ENCODE measurements at regions not wholly inside any gene's neighbourhood (a gene's known extent, or its start where the extent isn't known, plus 50 kb on each side); places are given as distances from the start of the nearest gene placed in this dataset.

DNA sequence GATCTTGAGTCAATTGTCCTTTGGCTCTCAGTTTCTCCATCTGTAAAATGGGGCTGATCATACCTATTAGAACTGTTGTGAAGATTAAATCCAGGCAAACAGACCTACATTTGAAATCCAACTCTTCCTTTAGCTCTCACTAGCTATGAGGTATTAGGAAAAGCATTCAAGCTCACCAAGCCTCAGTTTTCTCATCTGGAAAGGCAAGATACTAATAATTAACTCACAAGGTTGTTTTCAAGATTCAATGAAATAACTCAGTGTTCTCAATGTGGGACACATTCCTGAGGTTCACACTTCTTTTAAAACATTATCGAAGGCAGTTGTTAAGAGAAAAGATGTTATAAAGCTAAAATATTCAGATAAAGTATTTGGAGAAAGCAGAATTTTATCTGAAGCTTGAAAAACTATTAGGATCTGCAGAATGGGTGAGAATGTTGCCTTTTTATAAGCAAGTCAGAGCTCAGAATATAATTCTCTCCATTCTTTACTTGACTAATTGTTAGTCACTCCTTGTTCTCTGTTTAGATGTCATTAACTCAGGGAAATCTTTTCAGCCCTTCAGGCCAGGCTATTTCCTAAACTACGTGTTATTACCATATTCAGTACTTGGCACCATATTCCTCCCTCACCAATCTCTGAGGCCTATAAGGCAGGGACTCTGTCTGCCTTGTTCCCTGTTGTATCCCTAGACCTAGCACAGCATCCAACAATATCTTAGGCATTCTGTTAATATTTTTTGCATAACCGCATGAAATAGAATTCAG is 72.0 kb upstream of the VAV3 start:
- Histone ChIP-seq H3K27ac (ENCODE audit: low read depth, low read length) (no peak overlapping the region), H3K56ac (replicated peaks; ENCODE audit: insufficient read length, low read depth, low read length) (no peak overlapping the region), H3K79me1 (ENCODE audit: low read depth, low read length) (no peaks in the 10 kb centered on the region), H3K23ac (ENCODE audit: insufficient read length) (no peak overlapping the region), H3K79me2 (ENCODE audit: control insufficient read depth in 1 of 2, insufficient read depth in 2 of 2, low read length in 2 of 2) (no peaks in the 10 kb centered on the region), H2AFZ (ENCODE audit: low read length) (no peak overlapping the region), H3K4me3 (ENCODE audit: extremely low read depth in 1 of 4, insufficient read depth in 2 of 4, low read depth in 3 of 4, low read length in 4 of 4) (no peak overlapping the region), H3K14ac (ENCODE audit: insufficient read length) (no peak overlapping the region), H2BK20ac (ENCODE audit: low read length) (no peak overlapping the region), H3K4me1 (replicated peaks in 1 of 4; ENCODE audit: control insufficient read depth in 3 of 4, insufficient read depth in 4 of 4, low read length in 3 of 4) (peaks cover 0 to 4% (median 2%) of the 10 kb centered on the region in 4 experiments; a peak in 2 of 7 replicates), H2BK5ac (ENCODE audit: low read depth, low read length) (no peak overlapping the region), H4K5ac (ENCODE audit: insufficient read length, low read depth, low read length) (no peak overlapping the region), H2BK15ac (ENCODE audit: low read length) (no peak overlapping the region), H3K23me2 (ENCODE audit: low read depth, low read length) (no peaks in the 10 kb centered on the region; the same call in 1 of the 2 replicates), H4K8ac (ENCODE audit: extremely low read depth, insufficient read depth, low read length) (no peak overlapping the region), H3K36me3 (ENCODE audit: control insufficient read depth in 2 of 4, insufficient read depth in 4 of 4, low read length in 3 of 4) (no peaks in the 10 kb centered on the region), H2BK120ac (replicated peaks; ENCODE audit: low read depth, low read length) (no peak overlapping the region), H3K4ac (replicated peaks; ENCODE audit: insufficient read length, low read depth, low read length) (no peak overlapping the region), H2BK12ac (ENCODE audit: low read depth, low read length) (no peak overlapping the region), H4K91ac (replicated peaks; ENCODE audit: insufficient read length, low read length) (no peak overlapping the region), H3K27me3 (replicated peaks in 1 of 4; ENCODE audit: control insufficient read depth in 3 of 4, extremely low read depth in 1 of 4, insufficient read depth in 3 of 4, low read length in 3 of 4) (no peaks in the 10 kb centered on the region), H2AK5ac (ENCODE audit: low read depth, low read length) (no peak overlapping the region), H4K20me1 (replicated peaks in 1 of 2; ENCODE audit: control insufficient read depth in 1 of 2, insufficient read depth in 2 of 2, low read length in 2 of 2) (no peaks in the 10 kb centered on the region), H3K18ac (ENCODE audit: extremely low read depth, low read length) (no peak overlapping the region), H3K4me2 (ENCODE audit: insufficient read depth in 1 of 2, low read depth in 2 of 2, low read length in 2 of 2) (no peak overlapping the region), H3K9ac (replicated peaks in 1 of 4; ENCODE audit: extremely low read depth in 1 of 4, low read depth in 3 of 4, low read length in 3 of 4) (no peak overlapping the region), H3K9me3 (ENCODE audit: insufficient read depth in 2 of 2, low read depth in 1 of 2, low read length in 1 of 2) (no peaks in the 10 kb centered on the region)
- POLR2A ChIA-PET (ENCODE audit: partially characterized antibody): no interaction called here
- TF ChIP-seq EP300 (IDR thresholded peaks at IDR 0.05; ENCODE audit: borderline replicate concordance in 1 of 2, low read depth in 2 of 2, low read length in 2 of 2) (no peak), KDM1A (IDR thresholded peaks at IDR 0.05; ENCODE audit: borderline replicate concordance, low read length) (no peak), KDM5A (IDR thresholded peaks at IDR 0.05; ENCODE audit: low read length) (no peak), CREB1 (IDR thresholded peaks at IDR 0.05) (no peak), RXRA (IDR thresholded peaks at IDR 0.05; ENCODE audit: insufficient read depth, low read depth, low read length) (no peak), TCF12 (IDR thresholded peaks at IDR 0.05; ENCODE audit: low read depth, low read length) (no peak), JUN (IDR thresholded peaks at IDR 0.05; ENCODE audit: low read depth, low read length) (no peak), CEBPB (IDR thresholded peaks at IDR 0.05; ENCODE audit: low read depth, low read length) (no peak), NRF1 (IDR thresholded peaks at IDR 0.05; ENCODE audit: low read depth, low read length) (no peak), RAD21 (IDR thresholded peaks at IDR 0.05 in 1 of 2, conservative IDR thresholded peaks at IDR 0.05 in 1 of 2; ENCODE audit: low read depth in 2 of 2, low read length in 2 of 2) (no peak), TAF1 (IDR thresholded peaks at IDR 0.05; ENCODE audit: low read depth, low read length) (no peak), CBX8 (IDR thresholded peaks at IDR 0.05; ENCODE audit: borderline replicate concordance, low read depth, low read length) (no peak), PHF8 (conservative IDR thresholded peaks at IDR 0.05; ENCODE audit: low read depth, low read length) (no peak), ZNF274 (IDR thresholded peaks at IDR 0.05; ENCODE audit: borderline replicate concordance, extremely low read depth, low read length) (no peak)
- FAIRE-seq (no peak), DNase-seq (ENCODE audit: low read depth in 1 of 2, low spot score in 2 of 2) (no peak)
- WGBS, 2 experiments (ENCODE audit: extremely low coverage in 1 of 2, insufficient coverage in 1 of 2, insufficient read length in 1 of 2, insufficient replicate concordance in 2 of 2, low coverage in 1 of 2, low lambda C conversion rate in 2 of 2, missing lambda C conversion rate in 1 of 2): 87% methylated on average over 3 of the region's 3 CpGs; no CpG with 5 or more reads in 1 of the 2 experiments
- CTCF ChIA-PET (ENCODE audit: partially characterized antibody): interaction anchor here (0.6 to 5.8 kb wide), 2 partner anchors 13 to 21 kb away, joined by 3 to 29 read pairs; no protein-coding TSS in a partner anchor
